GM19372 (cell line): ENCODE measurements at regions not wholly inside any gene's neighbourhood (a gene's known extent, or its start where the extent isn't known, plus 50 kb on each side); places are given as distances from the start of the nearest gene placed in this dataset.

ENCODE experiments used
- ATAC-seq: cut with Tn5 transposase; IDR thresholded peaks from one replicate; pipeline ENCODE4 v1.9.1; 2021; ENCODE audit warnings: mild to moderate bottlenecking, low read depth, moderate library complexity; ENCODE audit not compliant: unreplicated experiment

DNA sequence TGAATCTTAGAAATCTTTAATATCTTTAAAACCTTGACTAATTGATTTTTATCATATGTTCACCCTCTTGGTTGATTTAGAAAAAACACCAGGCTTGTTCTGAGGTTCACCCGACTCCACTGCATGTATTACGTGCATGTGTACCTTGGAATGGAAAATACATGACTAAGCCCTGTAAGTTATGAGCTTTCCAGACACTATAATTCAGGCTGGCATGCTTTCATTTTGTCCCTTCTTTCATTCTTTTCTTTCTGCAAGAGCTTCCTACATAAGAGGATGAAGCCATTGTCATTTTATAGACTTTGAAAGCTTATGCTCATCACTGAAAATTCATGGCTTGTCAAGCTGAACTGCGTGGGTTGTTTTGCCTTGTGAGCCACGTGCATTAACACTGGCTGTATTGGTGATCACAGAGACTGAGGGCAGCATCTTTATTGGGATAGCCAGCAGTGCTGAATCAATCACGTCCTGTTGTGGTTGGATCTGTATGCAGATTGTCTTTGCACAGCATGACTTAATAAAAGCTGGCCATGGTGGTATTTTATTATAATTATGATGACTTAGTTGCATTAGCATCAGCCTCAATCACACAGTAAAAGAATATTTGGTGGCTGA is 141.9 kb downstream of the SLIT2 start:
- no peak for ATAC-seq

DNA sequence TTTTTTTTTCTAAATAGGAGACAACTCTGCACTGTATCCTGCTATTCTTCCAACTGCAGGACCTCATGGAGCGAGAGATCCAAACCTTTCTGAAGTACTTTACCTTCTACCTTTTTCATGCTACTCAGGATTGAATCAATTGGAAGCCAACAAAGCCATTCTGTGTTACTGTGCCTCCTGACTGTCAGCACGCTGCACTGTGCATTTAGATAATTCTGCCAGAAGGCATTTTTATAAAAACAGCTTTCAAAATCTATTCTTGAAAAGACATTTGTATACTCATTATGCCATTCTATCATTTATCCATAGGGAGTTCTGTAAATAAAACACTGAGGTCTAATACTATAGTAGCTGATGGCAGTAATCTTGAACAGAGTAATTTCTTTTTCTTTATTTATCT is 142.8 kb downstream of the SLIT2 start:
- no peak for ATAC-seq

DNA sequence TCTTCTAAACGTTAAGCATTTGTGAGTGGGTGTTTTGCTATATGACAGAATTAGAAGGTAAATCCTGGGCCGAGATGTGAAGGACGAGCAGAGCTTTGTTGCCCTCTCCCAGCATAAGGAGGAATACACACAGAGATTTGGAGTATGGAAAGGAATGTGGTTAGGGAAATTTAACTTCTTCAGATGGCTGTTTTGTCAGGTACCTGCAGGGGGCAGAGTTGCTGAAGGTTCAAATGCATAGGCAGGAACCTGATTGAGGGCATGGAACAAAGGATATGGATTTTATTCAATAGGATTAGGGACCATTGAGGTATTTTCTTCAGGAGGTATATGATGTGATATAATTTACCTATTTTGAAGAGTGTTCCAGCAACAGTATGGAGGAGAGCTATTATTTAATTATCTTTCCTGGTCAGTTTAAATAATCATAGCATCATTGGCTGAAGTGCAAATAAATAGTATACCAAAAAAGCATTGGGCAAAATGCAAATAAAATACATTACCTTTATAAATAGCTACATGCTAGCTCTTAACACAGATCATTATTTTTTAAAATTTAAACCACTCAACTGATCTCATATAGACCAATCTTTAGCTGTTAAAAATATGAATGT is 143.6 kb downstream of the SLIT2 start:
- no peak for ATAC-seq

DNA sequence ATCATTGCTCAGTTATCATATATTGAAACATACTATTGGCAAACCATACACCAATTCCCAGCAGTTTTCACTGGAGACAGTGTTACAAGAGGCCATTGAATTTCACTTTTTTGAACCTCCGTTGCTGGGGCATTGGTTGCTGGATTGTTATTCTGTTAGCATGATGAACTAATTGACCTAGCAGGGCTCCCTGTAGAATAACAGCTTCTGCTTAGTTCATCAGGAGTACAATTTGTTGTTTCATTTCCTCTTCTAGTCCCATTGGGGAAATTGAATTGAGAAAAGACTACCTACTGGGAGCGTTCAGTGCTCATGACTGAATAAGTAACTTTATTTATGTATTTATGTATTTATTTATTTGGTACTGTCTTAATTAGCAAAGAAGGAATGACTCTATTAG is 151.6 kb downstream of the SLIT2 start:
- ATAC-seq: no peak

- ATAC-seq: no peak
These were observed 152.1 kb downstream of the SLIT2 start for GRCh38 chr4:20403846-20404245.

DNA sequence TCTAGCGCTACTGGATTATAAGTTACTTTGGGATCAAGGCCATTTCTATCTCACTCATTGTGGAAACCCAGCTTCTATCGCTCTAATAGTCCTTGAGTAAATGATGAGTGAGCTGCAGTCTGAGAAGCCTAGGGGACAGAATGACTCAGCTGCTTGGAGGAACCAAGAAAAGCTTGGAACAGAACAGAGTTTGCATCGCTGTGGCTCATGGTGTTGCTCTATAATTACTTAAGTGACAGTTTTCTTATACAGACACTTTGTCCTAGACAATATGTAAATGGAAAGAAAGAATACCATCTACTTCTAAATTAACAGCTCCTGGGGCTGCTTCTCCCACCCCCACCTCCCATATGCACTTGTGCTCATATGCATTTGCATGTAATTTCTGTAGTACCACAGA is 156.9 kb downstream of the SLIT2 start:
- ATAC-seq: no peak

- no peak for ATAC-seq
These were observed 160.4 kb downstream of the SLIT2 start for GRCh38 chr4:20412072-20412471.

DNA sequence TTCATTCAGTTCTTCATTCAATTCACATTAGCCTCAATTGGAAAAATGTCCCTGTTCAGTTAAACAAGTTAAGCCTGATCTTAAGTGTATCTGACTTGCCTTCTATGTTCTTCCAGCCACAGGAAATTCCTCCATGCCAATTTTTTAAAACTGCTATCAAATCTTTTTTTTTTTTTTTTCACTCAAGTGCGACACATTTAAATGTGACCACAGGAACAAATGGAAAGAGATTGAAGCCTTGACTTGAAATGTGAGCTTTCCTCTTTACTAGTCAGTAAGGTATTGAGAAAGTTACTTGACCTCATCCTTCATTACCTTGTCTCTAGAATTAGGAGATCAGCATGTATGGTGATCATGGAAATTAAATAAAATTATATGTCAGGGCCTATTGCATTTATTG is 165.1 kb downstream of the SLIT2 start:
- no peak for ATAC-seq

DNA sequence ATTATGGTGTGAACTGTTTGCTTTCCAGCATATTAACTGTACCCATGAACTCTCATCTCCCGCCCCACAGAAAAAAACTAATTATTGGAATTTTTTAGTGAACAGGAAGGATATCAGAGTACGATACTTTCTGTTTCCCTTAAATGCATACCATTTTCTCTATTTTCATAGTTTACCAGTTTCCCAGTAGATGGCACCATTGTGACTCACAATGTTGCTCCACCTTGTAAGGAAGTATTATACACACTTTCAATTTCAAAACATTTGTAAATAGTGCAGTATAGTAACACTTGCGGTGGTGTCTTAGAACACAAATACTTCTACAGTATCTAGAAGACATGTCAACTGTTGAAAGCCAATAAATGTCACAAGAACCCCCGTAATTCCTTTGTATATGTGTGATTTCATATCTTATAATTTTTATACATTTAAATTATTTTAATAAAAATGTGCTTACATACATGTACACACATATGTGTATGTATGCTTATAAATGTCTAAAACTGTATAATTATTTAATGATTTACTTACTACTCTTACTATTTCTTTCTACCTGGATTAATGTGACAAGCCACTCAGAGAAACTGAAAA is 167.3 kb downstream of the SLIT2 start:
- peak; percentile 97 for ATAC-seq

- no peak for ATAC-seq
These were observed 169.4 kb downstream of the SLIT2 start for GRCh38 chr4:20420916-20421602.

DNA sequence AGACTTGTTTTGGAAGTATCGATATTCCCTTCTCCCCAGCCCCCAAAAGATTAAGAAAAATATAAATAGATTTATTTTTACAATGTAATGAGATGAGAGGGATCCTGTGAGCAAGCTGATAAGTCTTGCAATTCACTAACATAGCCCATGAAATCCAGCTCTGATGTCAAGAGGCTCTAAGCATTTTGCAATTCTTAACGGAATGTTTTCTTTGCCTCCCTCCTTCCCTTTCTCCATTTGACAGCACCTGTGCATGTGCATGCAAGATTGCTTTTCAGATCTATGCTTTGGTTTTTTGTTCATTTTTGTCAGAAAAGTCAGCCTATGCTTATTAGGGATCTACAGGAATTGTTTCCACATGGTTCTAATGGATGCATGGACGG is 169.9 kb downstream of the SLIT2 start:
- ATAC-seq: no peak

DNA sequence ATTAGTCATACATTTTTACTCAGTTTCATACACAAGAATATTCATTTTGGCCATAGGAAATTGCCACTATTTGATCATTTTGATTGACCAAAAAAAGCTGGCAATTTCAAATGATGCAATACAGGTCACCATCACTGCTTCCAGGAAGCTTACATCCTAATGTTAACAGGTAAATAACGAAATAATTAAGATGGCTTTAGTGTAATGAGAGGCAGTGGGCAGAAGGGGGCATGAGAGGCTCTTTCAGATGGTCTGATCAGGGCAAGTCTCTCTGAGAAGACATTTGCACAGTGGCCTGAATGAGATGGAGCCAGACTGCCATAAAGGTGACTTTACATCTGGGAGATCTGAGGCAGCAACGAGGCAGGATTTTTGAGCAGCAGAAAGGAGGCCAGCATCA is 170.7 kb downstream of the SLIT2 start:
- peak; percentile 65 for ATAC-seq

DNA sequence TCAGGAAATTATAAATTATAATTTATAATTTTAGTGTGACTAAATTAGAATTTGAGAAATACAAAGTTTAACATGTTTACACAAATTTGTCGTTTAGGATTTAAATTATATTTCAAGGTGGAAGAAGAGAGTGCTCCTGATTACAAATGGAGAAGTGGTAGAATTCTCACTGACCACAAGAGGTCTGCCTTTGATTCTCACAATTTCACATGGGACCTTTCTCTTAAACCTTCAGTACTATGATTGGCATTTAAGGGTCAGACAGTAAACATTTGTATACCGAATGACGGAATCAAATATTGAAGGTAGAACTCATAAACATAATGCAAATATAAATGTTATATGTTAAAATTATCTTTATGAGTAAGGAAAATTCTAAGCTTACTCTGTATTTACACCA is 171.7 kb downstream of the SLIT2 start:
- no peak for ATAC-seq

DNA sequence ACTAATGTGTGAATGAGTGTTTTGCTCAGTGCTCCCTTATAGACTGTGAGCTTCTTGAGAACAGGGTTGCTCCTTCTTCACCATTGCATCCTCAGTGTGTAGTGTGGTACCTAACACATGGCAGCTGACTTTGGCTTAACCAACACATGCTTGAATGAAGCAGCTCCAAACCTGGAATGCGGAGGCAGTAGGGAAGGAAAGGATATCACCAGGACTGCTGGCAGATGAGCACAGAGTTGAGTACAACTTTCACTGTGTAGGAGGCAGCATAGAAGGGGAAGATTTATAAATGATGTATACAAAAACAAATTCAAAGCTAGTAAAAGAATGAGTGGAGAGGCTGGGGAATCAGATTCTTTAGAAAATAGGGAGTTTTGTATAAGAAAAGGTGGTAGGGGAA is 174.3 kb downstream of the SLIT2 start:
- ATAC-seq: no peak

- no peak for ATAC-seq
These were observed 176.9 kb downstream of the SLIT2 start for GRCh38 chr4:20428436-20429160.

DNA sequence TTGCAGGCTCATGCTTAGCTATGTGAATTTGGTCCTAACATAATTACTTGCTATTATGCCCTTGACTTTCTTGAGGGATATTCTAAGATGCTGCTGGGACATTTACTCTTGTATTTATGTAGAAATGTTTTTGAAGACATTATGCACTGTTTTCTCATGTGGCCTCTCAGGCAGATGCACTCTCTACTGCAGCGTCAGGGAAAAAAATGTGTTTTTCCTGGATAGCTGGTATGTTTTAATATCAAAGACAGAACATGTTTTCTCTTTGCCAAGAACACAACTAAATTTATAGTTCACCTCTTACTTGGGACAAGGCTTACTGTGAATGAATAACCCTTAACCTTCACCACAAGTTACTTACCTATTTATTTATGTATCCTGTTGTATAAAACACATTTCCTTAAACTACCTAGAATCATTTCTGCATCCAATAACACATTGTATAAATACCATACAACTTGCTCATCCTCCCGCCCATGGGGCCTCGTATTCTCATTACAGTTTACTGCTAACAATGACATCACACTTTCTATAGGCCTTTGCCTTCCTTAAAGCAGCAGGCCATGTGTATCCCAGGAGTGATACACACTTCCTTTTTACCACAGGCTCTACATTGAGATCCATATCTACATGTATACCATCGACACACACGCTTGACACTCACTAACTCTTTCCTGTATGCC is 178.7 kb downstream of the SLIT2 start:
- no peak for ATAC-seq

DNA sequence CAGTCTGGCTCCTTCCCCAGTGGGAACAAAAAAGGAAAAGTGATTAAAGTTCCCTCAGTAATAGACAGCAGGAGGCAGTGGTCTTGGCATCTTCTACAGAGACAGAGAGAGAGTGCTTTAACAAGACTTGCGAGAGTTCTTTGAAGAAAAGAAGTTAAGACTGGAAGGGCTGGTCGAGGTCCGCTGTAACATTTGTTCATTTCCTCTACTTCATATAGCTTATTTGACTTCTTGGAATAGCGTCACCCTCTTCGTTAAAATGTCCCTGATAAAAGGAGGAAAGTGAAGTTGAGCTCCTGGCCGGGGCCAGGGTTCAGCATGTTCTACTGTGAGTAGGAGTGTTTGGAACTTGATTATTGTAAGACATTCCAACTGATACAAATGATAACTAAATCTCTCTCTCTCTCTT is 179.8 kb downstream of the SLIT2 start:
- ATAC-seq: no peak

DNA sequence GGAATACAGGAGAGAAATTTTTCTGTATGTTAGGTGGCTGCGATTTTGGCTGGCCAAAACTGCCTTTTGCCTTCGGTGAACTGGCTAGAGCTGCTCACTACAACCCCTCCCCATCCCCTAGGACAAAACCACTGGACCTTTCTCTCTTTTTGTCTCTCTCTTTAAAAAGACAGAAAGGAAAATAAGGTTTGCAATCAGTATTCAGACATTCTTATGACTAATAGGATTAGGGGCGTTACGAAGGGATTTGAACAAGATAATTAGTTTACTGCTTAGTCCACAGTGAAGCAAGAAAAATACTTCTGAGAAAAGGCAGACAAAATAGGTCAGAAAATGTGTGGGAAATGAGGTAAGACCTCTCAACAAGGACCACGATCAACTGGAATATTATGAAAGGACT is 180.4 kb downstream of the SLIT2 start:
- no peak for ATAC-seq

DNA sequence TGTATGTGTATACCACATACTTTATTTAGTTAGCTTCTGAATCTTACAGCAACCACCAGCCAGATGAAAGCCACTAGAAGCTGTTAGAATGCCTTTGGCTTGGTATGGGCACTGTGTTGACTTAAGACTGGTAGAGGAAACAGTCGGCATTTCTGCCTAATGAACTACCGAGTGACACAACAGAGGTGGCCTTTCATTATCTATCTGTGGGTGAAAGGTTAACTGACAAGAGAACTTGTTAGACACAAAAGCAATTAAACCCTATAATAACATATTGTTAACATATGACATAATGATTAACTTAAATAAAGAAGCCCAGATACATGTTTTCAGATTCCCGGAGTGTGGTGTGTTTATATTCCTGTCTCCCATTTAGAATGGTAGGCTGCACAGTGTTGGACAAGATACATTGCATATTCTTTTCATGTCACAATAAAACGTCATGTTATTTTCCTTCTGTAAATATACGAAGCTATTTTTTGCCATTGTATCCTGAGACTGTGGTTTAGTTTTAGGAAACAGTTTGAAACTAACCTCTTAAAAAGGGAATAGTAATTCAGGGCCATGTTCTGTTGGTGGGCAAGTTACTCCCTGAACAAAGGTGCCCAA is 181.5 kb downstream of the SLIT2 start:
- ATAC-seq: no peak

GRCh38 chr4:20440170-20440569 is 188.5 kb downstream of the SLIT2 start:
- ATAC-seq: no peak
